Neural cell (in vitro differentiated cells): ENCODE measurements at regions not wholly inside any gene's neighbourhood (a gene's known extent, or its start where the extent isn't known, plus 50 kb on each side); places are given as distances from the start of the nearest gene placed in this dataset.

Experiments used
- CTCF ChIP-seq: fragments of 450-650 bp; IDR thresholded peaks from 2 replicates; pipeline ENCODE4 v1.5.1; 2014; ENCODE audit warnings: antibody characterized with exemption, mild to moderate bottlenecking, moderate library complexity; ENCODE audit not compliant: poor library complexity, severe bottlenecking
- EZH2 ChIP-seq: fragments of 200-600, 300-800 bp; shearing (Covaris generic), sonication (generic); IDR thresholded peaks from 2 replicates; pipeline ENCODE4 v1.6.1; 2014; ENCODE audit warnings: antibody characterized with exemption, low read length, borderline replicate concordance, mild to moderate bottlenecking; ENCODE audit not compliant: insufficient read depth, poor library complexity, severe bottlenecking
- POLR2AphosphoS5 ChIP-seq: IDR thresholded peaks from 2 replicates; pipeline ENCODE4 v1.6.1; 2012
- RAD21 ChIP-seq: fragments of 450-650 bp; conservative IDR thresholded peaks from 2 replicates; pipeline ENCODE4 v1.6.1; 2014; ENCODE audit warnings: antibody characterized with exemption, mild to moderate bottlenecking, moderate library complexity
- REST ChIP-seq: IDR thresholded peaks from 2 replicates; pipeline ENCODE4 v1.6.1; 2012; ENCODE audit warnings: borderline replicate concordance
- SMC3 ChIP-seq: fragments of 450-650 bp; conservative IDR thresholded peaks from 2 replicates; pipeline ENCODE4 v1.6.1; 2014; ENCODE audit warnings: antibody characterized with exemption, mild to moderate bottlenecking, moderate library complexity; ENCODE audit not compliant: poor library complexity
- TAF1 ChIP-seq: IDR thresholded peaks from 2 replicates; pipeline ENCODE4 v1.6.1; 2012; ENCODE audit warnings: low read depth

- no peak for TF ChIP-seq EZH2
- no peak for TF ChIP-seq CTCF
- no peak for TF ChIP-seq TAF1
- no peak for TF ChIP-seq RAD21
- no peak for TF ChIP-seq REST
- no peak for TF ChIP-seq POLR2AphosphoS5
- TF ChIP-seq SMC3 = no peak
Measured at GRCh38 chr3:22731901-22732300, 471.2 kb upstream of the UBE2E2 start.
